Subcutaneous abdominal adipose tissue (tissue), 5 donors: ENCODE measurements at regions not wholly inside any gene's neighbourhood (a gene's known extent, or its start where the extent isn't known, plus 50 kb on each side); places are given as distances from the start of the nearest gene placed in this dataset.

ENCODE experiments used
- H3K27ac ChIP-seq: one replicate; pipeline ENCODE4 v1.7.0; 2013; ENCODE audit warnings: low read depth, mild to moderate bottlenecking, inconsistent platforms, low read length, moderate library complexity
- H3K27me3 ChIP-seq, 5 donors: one replicate each; pipeline ENCODE4 v1.7.0; 2013; ENCODE audit warnings: low read length in 5 of 5, inconsistent platforms in 1 of 5; ENCODE audit not compliant: control insufficient read depth in 5 of 5, insufficient read depth in 4 of 5
- H3K36me3 ChIP-seq, 5 donors: one replicate each; pipeline ENCODE4 v1.7.0; 2013; ENCODE audit warnings: low read length in 5 of 5; ENCODE audit not compliant: control insufficient read depth in 5 of 5, insufficient read depth in 5 of 5
- H3K4me1 ChIP-seq, 5 donors: one replicate each; pipeline ENCODE4 v1.7.0; 2013; ENCODE audit warnings: low read length in 5 of 5, mild to moderate bottlenecking in 3 of 5, moderate library complexity in 1 of 5; ENCODE audit not compliant: control insufficient read depth in 5 of 5, insufficient read depth in 5 of 5
- H3K4me3 ChIP-seq, 5 donors: one replicate each; pipeline ENCODE4 v1.7.0; 2013; ENCODE audit warnings: low read length in 5 of 5, low read depth in 1 of 5
- H3K9ac ChIP-seq, 5 donors: one replicate each; pipeline ENCODE4 v1.7.0; 2013; ENCODE audit warnings: low read length in 5 of 5, mild to moderate bottlenecking in 4 of 5, moderate library complexity in 3 of 5
- H3K9me3 ChIP-seq, 5 donors: one replicate each; pipeline ENCODE4 v1.7.0; 2013; ENCODE audit warnings: low read length in 5 of 5; ENCODE audit not compliant: control insufficient read depth in 5 of 5
- donor health status: healthy.
- donor health status: healthy.
- donor health status: healthy.
- donor health status: healthy.
- donor health status: healthy.

GRCh38 chr3:162073422-162073975 is 576.9 kb downstream of the OTOL1 start:
- H3K36me3 ChIP-seq: no peaks in the 10 kb centered on the region
- no peak overlapping the region for H3K9ac ChIP-seq
- no peaks in the 10 kb centered on the region for H3K9me3 ChIP-seq
- no peaks in the 10 kb centered on the region for H3K4me1 ChIP-seq
- H3K27ac ChIP-seq: no peak overlapping the region
- no peak overlapping the region for H3K4me3 ChIP-seq
- no peaks in the 10 kb centered on the region for H3K27me3 ChIP-seq

GRCh38 chr3:162077108-162077507 is 580.5 kb downstream of the OTOL1 start:
- H3K9ac ChIP-seq: no peak overlapping the region
- H3K36me3 ChIP-seq: no peaks in the 10 kb centered on the region
- H3K9me3 ChIP-seq: no peaks in the 10 kb centered on the region
- H3K27me3 ChIP-seq: no peaks in the 10 kb centered on the region
- no peak overlapping the region for H3K4me3 ChIP-seq
- H3K4me1 ChIP-seq: no peaks in the 10 kb centered on the region
- H3K27ac ChIP-seq: no peak overlapping the region

GRCh38 chr3:162082516-162082915 is 585.9 kb downstream of the OTOL1 start:
- Histone ChIP-seq H3K4me1 (no peaks in the 10 kb centered on the region), H3K27ac (no peak overlapping the region), H3K9ac (no peak overlapping the region), H3K27me3 (no peaks in the 10 kb centered on the region), H3K4me3 (no peak overlapping the region), H3K9me3 (no peaks in the 10 kb centered on the region), H3K36me3 (no peaks in the 10 kb centered on the region)

- Histone ChIP-seq H3K27ac (no peak overlapping the region), H3K9ac (no peak overlapping the region)
Observed at GRCh38 chr3:162087361-162087760, 590.8 kb downstream of the OTOL1 start.

GRCh38 chr3:162092751-162093150 is 596.1 kb downstream of the OTOL1 start:
- H3K27ac ChIP-seq: no peak overlapping the region
- H3K27me3 ChIP-seq: no peaks in the 10 kb centered on the region
- H3K9ac ChIP-seq: no peak overlapping the region
- no peaks in the 10 kb centered on the region for H3K4me1 ChIP-seq
- H3K9me3 ChIP-seq: no peaks in the 10 kb centered on the region
- H3K36me3 ChIP-seq: no peaks in the 10 kb centered on the region
- H3K4me3 ChIP-seq: no peak overlapping the region

More at GRCh38 chr3:162087361-162087760, 590.8 kb downstream of the OTOL1 start:
- Histone ChIP-seq H3K27me3 (no peaks in the 10 kb centered on the region), H3K4me3 (no peak overlapping the region), H3K9me3 (no peaks in the 10 kb centered on the region), H3K36me3 (no peaks in the 10 kb centered on the region), H3K4me1 (no peaks in the 10 kb centered on the region)

GRCh38 chr3:162094301-162094700 is 597.7 kb downstream of the OTOL1 start:
- no peak overlapping the region for H3K4me3 ChIP-seq
- no peaks in the 10 kb centered on the region for H3K27me3 ChIP-seq
- no peaks in the 10 kb centered on the region for H3K9me3 ChIP-seq
- no peak overlapping the region for H3K27ac ChIP-seq
- no peak overlapping the region for H3K9ac ChIP-seq
- H3K4me1 ChIP-seq: no peaks in the 10 kb centered on the region
- H3K36me3 ChIP-seq: no peaks in the 10 kb centered on the region

- peaks cover 0 to under 1% (median 0%) of the 10 kb centered on the region in 5 donors for H3K9me3 ChIP-seq
- no peaks in the 10 kb centered on the region for H3K36me3 ChIP-seq
- H3K4me3 ChIP-seq: no peak overlapping the region
- H3K27ac ChIP-seq: no peak overlapping the region
- no peak overlapping the region for H3K9ac ChIP-seq
- H3K27me3 ChIP-seq: no peaks in the 10 kb centered on the region
- H3K4me1 ChIP-seq: no peaks in the 10 kb centered on the region
Observed at GRCh38 chr3:162096874-162097273, 600.3 kb downstream of the OTOL1 start.

- Histone ChIP-seq H3K4me3 (no peak overlapping the region), H3K9ac (no peak overlapping the region), H3K9me3 (peaks cover 0 to 2% (median 0%) of the 10 kb centered on the region in 5 donors), H3K27me3 (no peaks in the 10 kb centered on the region), H3K4me1 (no peaks in the 10 kb centered on the region), H3K27ac (no peak overlapping the region), H3K36me3 (no peaks in the 10 kb centered on the region)
Observed at GRCh38 chr3:162103808-162104207, 607.2 kb downstream of the OTOL1 start.

- Histone ChIP-seq H3K27ac (no peak overlapping the region), H3K36me3 (no peaks in the 10 kb centered on the region), H3K4me3 (no peak overlapping the region), H3K4me1 (no peaks in the 10 kb centered on the region), H3K27me3 (no peaks in the 10 kb centered on the region), H3K9me3 (no peaks in the 10 kb centered on the region), H3K9ac (no peak overlapping the region)
Observed at GRCh38 chr3:162111861-162112260, 615.3 kb downstream of the OTOL1 start.

GRCh38 chr3:162112719-162113118 is 616.1 kb downstream of the OTOL1 start:
- Histone ChIP-seq H3K4me3 (no peak overlapping the region), H3K9me3 (no peaks in the 10 kb centered on the region), H3K36me3 (no peaks in the 10 kb centered on the region), H3K27me3 (no peaks in the 10 kb centered on the region), H3K27ac (no peak overlapping the region), H3K9ac (no peak overlapping the region), H3K4me1 (no peaks in the 10 kb centered on the region)

- no peak overlapping the region for H3K4me3 ChIP-seq
- no peaks in the 10 kb centered on the region for H3K27me3 ChIP-seq
- no peaks in the 10 kb centered on the region for H3K9me3 ChIP-seq
- H3K27ac ChIP-seq: no peak overlapping the region
- peaks cover 0 to 11% (median 6%) of the 10 kb centered on the region in 5 donors for H3K4me1 ChIP-seq
- H3K9ac ChIP-seq: no peak overlapping the region
- H3K36me3 ChIP-seq: no peaks in the 10 kb centered on the region
Observed at GRCh38 chr3:162117961-162118360, 621.4 kb downstream of the OTOL1 start.
